GM23248 (cell line): ENCODE measurements at regions not wholly inside any gene's neighbourhood (a gene's known extent, or its start where the extent isn't known, plus 50 kb on each side); places are given as distances from the start of the nearest gene placed in this dataset.

Experiments
- DNase-seq: peaks from one replicate; pipeline ENCODE4 v3.0.0-alpha.2; 2015
- H2AFZ ChIP-seq: fragments of 200-600 bp; sonication (generic); 2 replicates; pipeline ENCODE4 v1.6.1; 2016; ENCODE audit warnings: antibody characterized with exemption
- H3F3A ChIP-seq: fragments of 200-600 bp; sonication (generic); 2 replicates; pipeline ENCODE4 v1.6.1; 2016; ENCODE audit warnings: mild to moderate bottlenecking, antibody characterized with exemption, mixed run types; ENCODE audit not compliant: insufficient read depth
- H3K27ac ChIP-seq: fragments of 200-600 bp; sonication (generic); 2 replicates; pipeline ENCODE4 v1.5.1; 2016; ENCODE audit warnings: mild to moderate bottlenecking
- H3K27me3 ChIP-seq: fragments of 200-600 bp; sonication (generic); replicated peaks from 2 replicates; pipeline ENCODE4 v1.6.1; 2016; ENCODE audit warnings: mild to moderate bottlenecking; ENCODE audit not compliant: insufficient read depth
- H3K36me3 ChIP-seq: fragments of 200-600 bp; sonication (generic); 2 replicates; pipeline ENCODE4 v1.6.1; 2016; ENCODE audit warnings: low read depth, mild to moderate bottlenecking
- H3K4me1 ChIP-seq: fragments of 200-600 bp; sonication (generic); 2 replicates; pipeline ENCODE4 v1.6.1; 2016; ENCODE audit warnings: mild to moderate bottlenecking; ENCODE audit not compliant: insufficient read depth
- H3K4me2 ChIP-seq: fragments of 200-600 bp; sonication (generic); one replicate; pipeline ENCODE4 v1.6.1; 2016; ENCODE audit warnings: mild to moderate bottlenecking; ENCODE audit not compliant: unreplicated experiment
- H3K4me3 ChIP-seq: fragments of 200-600 bp; sonication (generic); 2 replicates; pipeline ENCODE4 v1.5.1; 2016; ENCODE audit warnings: mild to moderate bottlenecking
- H3K79me2 ChIP-seq: fragments of 200-600 bp; sonication (generic); 2 replicates; pipeline ENCODE4 v1.6.1; 2016; ENCODE audit warnings: mild to moderate bottlenecking; ENCODE audit not compliant: insufficient read depth
- H3K9ac ChIP-seq: fragments of 200-600 bp; sonication (generic); 2 replicates; pipeline ENCODE4 v1.6.1; 2016; ENCODE audit warnings: mild to moderate bottlenecking
- H3K9me2 ChIP-seq: fragments of 200-600 bp; sonication (generic); 2 replicates; pipeline ENCODE4 v1.6.1; 2016; ENCODE audit warnings: mixed run types, mild to moderate bottlenecking, moderate library complexity; ENCODE audit not compliant: insufficient read depth
- H3K9me3 ChIP-seq: fragments of 200-600 bp; sonication (generic); one replicate; pipeline ENCODE4 v1.6.1; 2017; ENCODE audit warnings: low read depth
- H4K20me1 ChIP-seq: fragments of 200-600 bp; sonication (generic); 2 replicates; pipeline ENCODE4 v1.6.0; 2016; ENCODE audit not compliant: insufficient read depth
- EZH2 ChIP-seq: fragments of 200-600 bp; sonication (generic); IDR thresholded peaks from 2 replicates; pipeline ENCODE4 v1.6.1; 2018; ENCODE audit warnings: antibody characterized with exemption, mild to moderate bottlenecking; ENCODE audit not compliant: insufficient read depth, poor library complexity, severe bottlenecking
- EZH2phosphoT487 ChIP-seq: fragments of 200-600 bp; sonication (generic); IDR thresholded peaks from 2 replicates; pipeline ENCODE4 v1.6.1; 2018; ENCODE audit warnings: antibody characterized with exemption, moderate library complexity, mild to moderate bottlenecking, low read depth; ENCODE audit not compliant: insufficient read depth
- WGBS, 2 experiments: methylation state at CpG; one replicate each; pipeline ENCODE4 v1.1.6; 2015 to 2017; ENCODE audit warnings: low lambda C conversion rate in 2 of 2, low coverage in 1 of 2; ENCODE audit errors: missing lambda C conversion rate in 2 of 2; 5-methylcytosine and 5-hydroxymethylcytosine counted together
- in situ Hi-C: fragments of 300-500 bp; cut with MboI; formaldehyde crosslinking; loops from 2 replicates; pipeline ENCODE4 v1.15.0; 2020

DNA sequence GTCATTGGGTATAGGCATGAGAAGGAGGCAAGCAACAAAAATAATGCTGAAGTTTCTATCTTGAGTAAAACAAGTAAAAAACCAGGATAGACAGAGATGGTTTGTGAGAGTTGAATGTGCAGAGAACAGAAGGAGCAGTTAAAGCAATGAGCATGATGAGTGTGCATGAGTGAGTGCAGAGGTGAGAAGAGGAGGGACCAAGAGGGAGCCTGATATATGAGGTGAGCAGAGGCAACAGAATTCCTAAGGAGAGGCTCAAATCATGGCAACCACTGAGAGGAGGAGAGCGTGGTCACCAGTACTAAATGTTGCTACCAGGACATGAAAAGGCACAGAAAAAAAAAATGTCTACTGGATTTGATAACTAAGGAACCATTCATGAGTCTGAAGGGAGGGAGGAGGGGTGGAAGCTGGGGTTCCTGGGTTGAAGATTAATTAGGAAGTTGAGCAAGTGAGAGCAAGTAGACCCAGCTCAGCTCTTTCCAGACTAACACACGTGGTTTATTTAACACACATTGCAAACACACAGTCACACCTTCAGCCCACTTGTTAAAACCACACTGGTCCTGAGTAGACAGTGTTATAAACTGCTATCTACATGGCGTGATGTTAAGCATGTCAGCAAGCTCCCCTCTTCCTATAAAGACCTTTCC is 69.0 kb upstream of the IQCM start:
- Histone ChIP-seq H3K9me2 (0 out of 2 replicates have a peak, but pooled peaks cover 4% of the 10 kb centered on the region), H3K9ac (no peak overlapping the region), H3K4me3 (no peak overlapping the region), H3K9me3 (no peaks in the 10 kb centered on the region), H3K27me3 (no peaks in the 10 kb centered on the region), H3K36me3 (no peaks in the 10 kb centered on the region), H3K4me2 (peak overlapping the region; percentile 37), H3F3A (peaks cover 30% of the 10 kb centered on the region), H3K4me1 (peaks cover 39% of the 10 kb centered on the region), H3K79me2 (no peaks in the 10 kb centered on the region), H4K20me1 (no peaks in the 10 kb centered on the region), H2AFZ (no peak overlapping the region), H3K27ac (peak overlapping the region; percentile 15; the same call in 1 of the 2 replicates)
- DNase-seq = no peak
- 87 to 88% methylated on average over 3 of the region's 3 CpGs for WGBS, 2 experiments
- in situ Hi-C loops = loop anchor here (25.0 kb wide), 1 partner anchor 872 kb away; no protein-coding TSS in a partner anchor
- no peak for TF ChIP-seq EZH2phosphoT487
- TF ChIP-seq EZH2 = no peak

DNA sequence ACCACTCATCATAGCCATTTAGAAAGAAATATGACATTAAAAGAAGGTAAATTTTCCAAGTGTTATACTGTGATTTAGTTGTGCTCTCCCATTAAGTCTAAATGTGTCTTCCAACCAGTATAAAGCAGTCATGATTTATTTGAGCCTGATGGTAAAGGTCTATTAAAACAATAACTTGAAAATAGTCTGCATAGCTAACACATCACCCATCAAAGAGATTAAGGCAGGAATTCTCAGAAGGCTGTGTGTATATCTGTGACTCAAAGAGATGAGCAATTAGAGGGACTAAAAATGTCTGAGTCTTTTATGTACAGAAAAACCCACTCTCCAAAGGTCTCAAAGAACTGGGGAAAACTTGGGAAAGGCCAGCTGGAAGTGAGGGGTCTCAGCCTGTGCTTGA is 70.3 kb upstream of the IQCM start:
- Histone ChIP-seq H2AFZ (no peak overlapping the region; the same call in 1 of the 2 replicates), H3K27me3 (no peaks in the 10 kb centered on the region), H3K9me2 (0 out of 2 replicates have a peak, but pooled peaks cover 4% of the 10 kb centered on the region), H3K4me3 (peak overlapping the region; percentile 10; the same call in 1 of the 2 replicates), H3K36me3 (no peaks in the 10 kb centered on the region), H3K79me2 (no peaks in the 10 kb centered on the region), H3K9me3 (no peaks in the 10 kb centered on the region), H3F3A (peaks cover 36% of the 10 kb centered on the region), H4K20me1 (no peaks in the 10 kb centered on the region), H3K27ac (peak overlapping the region; percentile 27), H3K9ac (no peak overlapping the region), H3K4me2 (peak overlapping the region; percentile 54), H3K4me1 (peaks cover 48% of the 10 kb centered on the region)
- TF ChIP-seq EZH2 = no peak
- no peak for TF ChIP-seq EZH2phosphoT487
- peak; percentile 76 for DNase-seq
- in situ Hi-C loops = loop anchor here (25.0 kb wide), 1 partner anchor 874 kb away; no protein-coding TSS in a partner anchor

DNA sequence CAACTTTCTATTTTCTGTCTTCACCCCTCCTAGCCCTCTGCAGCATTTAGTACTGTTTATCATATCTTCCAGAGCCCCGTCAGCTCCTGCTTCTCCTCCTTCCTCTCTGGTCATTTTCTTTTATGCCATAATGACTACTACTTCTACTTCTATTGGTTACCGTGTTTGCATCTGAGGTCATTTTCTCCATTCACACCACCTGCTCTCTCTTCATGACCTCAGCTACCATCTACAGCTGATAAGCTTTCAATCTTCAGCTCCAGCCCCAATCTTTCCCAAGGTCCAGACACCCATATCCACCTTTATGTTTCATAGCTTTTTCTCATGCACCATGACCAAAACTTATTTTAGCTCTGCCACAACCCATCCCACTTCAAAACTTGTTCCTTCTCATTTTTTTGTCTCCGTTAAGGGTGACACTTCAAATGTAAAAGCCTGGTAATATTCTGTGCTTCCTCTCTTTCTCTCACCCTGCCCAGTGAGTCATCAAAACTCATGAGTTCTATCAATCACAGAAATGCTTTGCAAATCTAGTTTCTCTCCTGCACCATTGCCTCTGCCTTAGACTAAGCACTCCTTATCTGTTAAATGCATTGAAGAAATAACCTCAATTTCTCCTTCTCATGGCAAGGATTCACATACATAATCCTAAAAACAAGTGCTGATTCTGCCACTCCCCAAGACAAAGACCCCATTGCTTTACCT is 71.3 kb upstream of the IQCM start:
- no peaks in the 10 kb centered on the region for H3K36me3 ChIP-seq
- H3K4me2 ChIP-seq = no peak overlapping the region
- H3K79me2 ChIP-seq = no peaks in the 10 kb centered on the region
- H3F3A ChIP-seq = peaks cover 36% of the 10 kb centered on the region
- H3K27ac ChIP-seq = no peak overlapping the region
- in situ Hi-C loops = loop anchor here (25.0 kb wide), 1 partner anchor 875 kb away; no protein-coding TSS in a partner anchor
- no peak overlapping the region for H2AFZ ChIP-seq
- no peaks in the 10 kb centered on the region for H3K27me3 ChIP-seq
- H3K4me1 ChIP-seq = peaks cover 52% of the 10 kb centered on the region
- H3K9me3 ChIP-seq = no peaks in the 10 kb centered on the region
- WGBS, 2 experiments = 93% methylated on average over 3 of the region's 3 CpGs
- H3K4me3 ChIP-seq = no peak overlapping the region
- H4K20me1 ChIP-seq = no peaks in the 10 kb centered on the region
- no peak for DNase-seq
- H3K9me2 ChIP-seq = 0 out of 2 replicates have a peak, but pooled peaks cover 4% of the 10 kb centered on the region
- TF ChIP-seq EZH2phosphoT487 = no peak
- no peak for TF ChIP-seq EZH2
- no peak overlapping the region for H3K9ac ChIP-seq

DNA sequence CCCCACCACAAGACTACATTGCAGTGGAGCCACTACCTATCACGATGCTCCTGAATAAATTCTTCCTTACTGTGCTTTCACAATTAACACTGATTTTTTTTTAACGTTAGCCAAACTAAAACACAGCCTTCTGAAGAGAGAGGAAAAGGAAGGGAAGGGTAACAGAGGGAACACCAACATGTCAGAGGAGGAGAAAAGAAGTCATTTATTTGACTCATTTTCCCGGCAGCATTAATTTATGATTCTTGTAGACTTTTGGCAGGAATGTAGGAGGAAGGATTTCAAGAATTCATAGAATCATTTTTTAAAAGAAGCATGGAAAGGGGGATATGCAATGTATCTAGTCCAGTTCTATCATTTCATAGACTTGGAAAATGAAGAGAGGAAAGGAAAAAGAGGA is 74.3 kb upstream of the IQCM start:
- in situ Hi-C loops = loop anchor here (5.0 to 25.0 kb wide), 2 partner anchors 518 to 878 kb away; no protein-coding TSS in a partner anchor
- TF ChIP-seq EZH2 (no peak), EZH2phosphoT487 (no peak)
- WGBS, 2 experiments = 27 to 33% methylated on average over 3 of the region's 3 CpGs

More for the DNA sequence above, 74.3 kb upstream of the IQCM start:
- DNase-seq = no peak
- H3K27me3 ChIP-seq = no peaks in the 10 kb centered on the region
- no peak overlapping the region for H3K4me3 ChIP-seq
- no peaks in the 10 kb centered on the region for H3K79me2 ChIP-seq
- peaks cover 34% of the 10 kb centered on the region for H3K4me1 ChIP-seq
- H2AFZ ChIP-seq = peak overlapping the region; percentile 68
- H3K4me2 ChIP-seq = peak overlapping the region; percentile 26
- no peak overlapping the region for H3K27ac ChIP-seq
- H3K9me3 ChIP-seq = no peaks in the 10 kb centered on the region
- H3F3A ChIP-seq = peaks cover 22% of the 10 kb centered on the region
- H3K9me2 ChIP-seq = no peaks in the 10 kb centered on the region
- H4K20me1 ChIP-seq = no peaks in the 10 kb centered on the region
- H3K9ac ChIP-seq = no peak overlapping the region
- no peaks in the 10 kb centered on the region for H3K36me3 ChIP-seq
